ENCODE measurements at regions not wholly inside any gene's neighbourhood (a gene's known extent, or its start where the extent isn't known, plus 50 kb on each side); places are given as distances from the start of the nearest gene placed in this dataset.
"Not testable (repeated sequence)": the region's sequence is repeated elsewhere in the genome, so short reads cannot be mapped to it uniquely, and the experiment has no call there.

GRCh38 chr6:147689398-147689797 lies 180.9 kb downstream of the SAMD5 start:
- Mint-ChIP-seq H3K27me3 (peaks cover 3% of the 10 kb centered on the region), H3K4me1 (no peaks in the 10 kb centered on the region), H3K9me3 (no peaks in the 10 kb centered on the region), H3K36me3 (ENCODE audit: low read depth) (no peaks in the 10 kb centered on the region), H3K4me3 (no peak overlapping the region), H3K27ac (no peak overlapping the region)
- no peak for ATAC-seq (replicated peaks)

DNA sequence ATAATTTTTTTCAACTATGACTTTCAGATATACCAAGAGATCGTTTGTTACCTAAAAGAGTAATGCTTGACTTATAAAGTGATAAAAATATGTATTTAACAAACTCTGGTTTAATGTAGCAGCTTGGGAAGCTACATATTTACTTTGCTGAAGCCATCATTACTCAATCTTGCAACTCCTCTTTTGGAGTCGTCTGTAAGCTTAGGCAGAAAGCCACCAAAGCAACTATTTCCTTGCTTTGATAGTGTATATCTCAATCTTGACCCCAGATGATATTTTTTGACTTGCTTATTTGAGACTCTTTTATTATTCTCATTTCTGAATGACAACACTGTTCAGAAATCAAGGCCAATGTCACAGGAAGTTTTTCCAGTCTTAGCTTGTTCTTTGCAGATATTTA lies 183.0 kb downstream of the SAMD5 start:
- H3K4me3 Mint-ChIP-seq, result no peak overlapping the region
- H3K27ac Mint-ChIP-seq, result no peak overlapping the region
- H3K4me1 Mint-ChIP-seq, result no peaks in the 10 kb centered on the region
- no peaks in the 10 kb centered on the region for H3K9me3 Mint-ChIP-seq
- H3K27me3 Mint-ChIP-seq, result peaks cover 3% of the 10 kb centered on the region
- no peak for ATAC-seq (replicated peaks)
- H3K36me3 Mint-ChIP-seq (ENCODE audit: low read depth), result no peaks in the 10 kb centered on the region

GRCh38 chr6:147693181-147693580 lies 184.7 kb downstream of the SAMD5 start:
- Mint-ChIP-seq H3K4me1 (no peaks in the 10 kb centered on the region), H3K36me3 (ENCODE audit: low read depth) (no peaks in the 10 kb centered on the region), H3K27me3 (peaks cover 3% of the 10 kb centered on the region), H3K9me3 (no peaks in the 10 kb centered on the region), H3K4me3 (no peak overlapping the region), H3K27ac (no peak overlapping the region)
- ATAC-seq (replicated peaks), result no peak

- H3K27me3 Mint-ChIP-seq; H3K4me3 Mint-ChIP-seq; H3K4me1 Mint-ChIP-seq; H3K27ac Mint-ChIP-seq; ATAC-seq (replicated peaks); H3K9me3 Mint-ChIP-seq; H3K36me3 Mint-ChIP-seq (ENCODE audit: low read depth): not testable (repeated sequence)
Measured at GRCh38 chr6:147694556-147694955, 186.1 kb downstream of the SAMD5 start.

DNA sequence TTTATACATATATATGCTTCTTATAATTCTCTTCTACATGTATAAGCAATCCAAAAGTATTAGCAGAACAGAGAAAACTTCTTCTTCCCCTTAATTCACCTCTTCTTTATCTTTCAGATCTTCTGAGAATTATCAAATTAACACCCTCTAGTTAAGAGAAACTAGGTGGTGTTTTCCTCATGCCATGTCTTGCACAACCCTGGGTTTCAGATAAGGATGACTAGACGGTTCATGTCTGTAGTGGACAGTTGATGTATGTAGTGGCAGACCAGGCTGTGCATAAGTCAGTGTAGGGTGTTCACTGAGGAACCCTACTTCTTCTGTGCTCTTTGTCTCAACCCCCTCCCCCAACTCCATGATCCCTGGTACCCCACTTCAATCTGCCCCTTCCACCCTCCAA lies 187.3 kb downstream of the SAMD5 start:
- H3K4me1 Mint-ChIP-seq, result no peaks in the 10 kb centered on the region
- H3K27ac Mint-ChIP-seq, result no peak overlapping the region
- H3K27me3 Mint-ChIP-seq, result peaks cover 8% of the 10 kb centered on the region
- no peaks in the 10 kb centered on the region for H3K36me3 Mint-ChIP-seq (ENCODE audit: low read depth)
- no peak overlapping the region for H3K4me3 Mint-ChIP-seq
- ATAC-seq (replicated peaks), result no peak
- no peaks in the 10 kb centered on the region for H3K9me3 Mint-ChIP-seq

DNA sequence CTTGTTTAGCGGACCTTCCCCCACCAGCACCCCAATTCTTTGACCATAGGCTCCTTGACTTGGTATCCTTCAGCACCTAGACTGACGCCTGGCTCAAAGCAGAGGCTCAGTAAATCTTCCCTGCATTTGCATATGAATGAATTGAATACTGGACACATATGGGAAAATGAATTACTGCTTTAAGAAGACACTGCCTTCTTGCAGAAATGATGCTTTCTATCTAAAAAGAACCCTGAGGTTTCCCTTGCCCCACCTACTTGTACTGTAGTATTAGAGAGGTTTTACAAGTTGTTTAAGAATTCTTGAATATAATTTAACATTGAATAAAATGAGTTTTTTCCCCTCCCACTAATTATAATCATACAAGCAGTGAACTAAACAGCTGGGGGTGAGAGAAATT lies 190.7 kb downstream of the SAMD5 start:
- no peak overlapping the region for H3K4me3 Mint-ChIP-seq
- no peaks in the 10 kb centered on the region for H3K36me3 Mint-ChIP-seq (ENCODE audit: low read depth)
- no peak overlapping the region for H3K27ac Mint-ChIP-seq
- ATAC-seq (replicated peaks), result no peak
- no peaks in the 10 kb centered on the region for H3K9me3 Mint-ChIP-seq
- H3K27me3 Mint-ChIP-seq, result peaks cover 5% of the 10 kb centered on the region
- no peaks in the 10 kb centered on the region for H3K4me1 Mint-ChIP-seq

DNA sequence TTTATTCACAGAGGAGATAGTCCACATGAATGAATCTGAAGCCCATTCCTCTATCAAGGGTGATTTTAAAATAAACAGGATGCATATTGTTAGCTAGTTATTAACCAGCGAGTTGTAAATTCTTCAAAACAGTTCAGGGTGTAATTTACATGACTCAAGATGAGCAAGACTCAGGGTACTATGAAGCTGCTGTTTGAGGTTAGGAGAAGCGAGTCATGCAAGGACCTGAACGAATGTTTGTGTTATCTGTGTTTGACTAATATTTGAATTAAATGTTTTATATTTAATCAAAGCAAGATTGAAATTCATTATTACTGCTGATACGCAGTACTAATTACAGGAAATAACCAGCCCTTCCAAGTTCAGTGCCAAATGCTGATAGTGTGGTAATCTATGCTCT lies 191.1 kb downstream of the SAMD5 start:
- H3K36me3 Mint-ChIP-seq (ENCODE audit: low read depth), result no peaks in the 10 kb centered on the region
- H3K4me1 Mint-ChIP-seq, result no peaks in the 10 kb centered on the region
- H3K27me3 Mint-ChIP-seq, result peaks cover 5% of the 10 kb centered on the region
- H3K4me3 Mint-ChIP-seq, result no peak overlapping the region
- no peak overlapping the region for H3K27ac Mint-ChIP-seq
- no peaks in the 10 kb centered on the region for H3K9me3 Mint-ChIP-seq
- no peak for ATAC-seq (replicated peaks)

DNA sequence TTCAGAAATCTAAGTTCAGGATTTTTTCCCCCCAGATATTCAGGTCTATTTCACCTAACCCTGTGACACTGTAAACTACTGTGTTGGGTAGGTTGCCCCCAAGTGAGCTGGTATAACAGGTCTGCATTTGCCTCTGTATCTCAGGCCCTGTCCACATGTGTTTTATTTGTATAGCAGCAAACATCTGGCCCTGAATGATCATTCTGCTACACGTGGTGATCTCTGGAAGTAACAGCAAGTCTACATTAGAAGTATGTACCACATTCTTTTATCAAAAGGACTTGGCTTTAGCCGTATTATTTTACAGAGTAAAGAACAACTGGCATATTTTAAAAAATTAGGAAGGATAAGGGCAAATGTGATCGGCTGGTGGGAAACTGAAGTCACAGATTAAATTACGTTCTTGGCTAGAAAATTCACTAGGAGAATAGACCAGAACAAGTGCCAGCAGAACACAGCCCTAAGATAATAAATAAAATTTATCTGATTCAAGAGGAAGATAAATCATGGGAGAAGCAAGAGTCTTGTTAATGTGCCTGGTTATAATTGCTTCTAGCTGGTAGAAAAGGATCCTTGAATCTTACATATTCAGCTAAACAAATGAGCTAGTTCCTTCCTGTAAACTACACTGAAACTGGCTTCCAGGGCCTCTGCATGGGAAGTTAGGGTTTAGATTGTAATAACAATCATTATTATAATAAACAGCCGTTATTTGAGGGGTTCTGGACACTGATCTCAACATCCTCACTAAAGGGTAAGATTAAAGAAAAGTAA lies 192.1 kb downstream of the SAMD5 start:
- Mint-ChIP-seq H3K27me3 (peaks cover 5% of the 10 kb centered on the region), H3K9me3 (no peaks in the 10 kb centered on the region), H3K27ac (no peak overlapping the region), H3K4me3 (no peak overlapping the region), H3K4me1 (no peaks in the 10 kb centered on the region), H3K36me3 (ENCODE audit: low read depth) (no peaks in the 10 kb centered on the region)
- ATAC-seq (replicated peaks), result no peak

DNA sequence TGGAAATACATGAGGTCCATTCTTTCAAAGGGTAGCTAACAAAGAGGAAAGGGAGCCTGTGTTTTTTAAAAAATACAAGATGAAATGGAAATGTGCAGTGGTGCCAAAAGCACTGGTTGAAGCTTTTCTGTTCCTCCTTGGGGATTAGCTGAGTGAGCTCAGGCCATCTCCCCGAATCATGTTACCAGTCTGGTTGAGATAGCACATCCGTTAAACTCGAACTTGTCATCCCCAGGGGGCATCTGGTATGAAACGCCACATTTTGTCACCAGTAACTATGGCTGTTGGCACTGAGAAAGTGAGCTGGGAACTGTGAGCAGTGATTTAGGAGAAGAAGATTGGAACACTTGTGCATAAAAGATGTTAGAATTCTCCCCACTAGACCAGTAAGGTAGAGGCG lies 196.2 kb downstream of the SAMD5 start:
- Mint-ChIP-seq H3K9me3 (no peaks in the 10 kb centered on the region), H3K36me3 (ENCODE audit: low read depth) (no peaks in the 10 kb centered on the region), H3K4me1 (no peaks in the 10 kb centered on the region), H3K27ac (no peak overlapping the region), H3K27me3 (no peaks in the 10 kb centered on the region), H3K4me3 (no peak overlapping the region)
- ATAC-seq (replicated peaks), result no peak

DNA sequence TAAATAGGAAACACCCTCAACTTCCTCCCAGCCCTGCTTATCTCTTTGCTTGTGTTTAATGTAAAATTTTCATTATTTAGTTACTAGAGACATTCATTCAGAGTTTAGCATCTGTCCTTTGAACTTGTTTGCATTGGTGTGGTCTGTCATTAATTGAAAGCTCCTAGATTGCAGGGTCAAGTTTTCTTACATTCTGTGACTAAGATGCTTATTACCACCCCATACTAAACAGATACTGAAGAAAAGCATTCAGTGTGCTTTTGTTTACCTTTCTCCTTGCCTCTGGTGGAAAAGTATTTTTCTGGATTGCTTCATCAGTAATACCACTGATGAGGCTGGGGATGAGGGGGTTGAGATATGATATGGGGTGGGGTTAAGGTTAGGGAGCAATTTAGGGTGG lies 199.0 kb downstream of the SAMD5 start:
- no peaks in the 10 kb centered on the region for H3K36me3 Mint-ChIP-seq (ENCODE audit: low read depth)
- H3K4me1 Mint-ChIP-seq, result no peaks in the 10 kb centered on the region
- no peaks in the 10 kb centered on the region for H3K9me3 Mint-ChIP-seq
- no peaks in the 10 kb centered on the region for H3K27me3 Mint-ChIP-seq
- ATAC-seq (replicated peaks), result no peak
- no peak overlapping the region for H3K27ac Mint-ChIP-seq
- no peak overlapping the region for H3K4me3 Mint-ChIP-seq

- no peaks in the 10 kb centered on the region for H3K4me1 Mint-ChIP-seq
- H3K9me3 Mint-ChIP-seq, result no peaks in the 10 kb centered on the region
- no peaks in the 10 kb centered on the region for H3K27me3 Mint-ChIP-seq
- H3K36me3 Mint-ChIP-seq (ENCODE audit: low read depth), result no peaks in the 10 kb centered on the region
- no peak for ATAC-seq (replicated peaks)
- H3K4me3 Mint-ChIP-seq, result no peak overlapping the region
- H3K27ac Mint-ChIP-seq, result no peak overlapping the region
Measured at GRCh38 chr6:147708170-147708569, 199.7 kb downstream of the SAMD5 start.

- Mint-ChIP-seq H3K27me3 (no peaks in the 10 kb centered on the region), H3K9me3 (no peaks in the 10 kb centered on the region), H3K27ac (no peak overlapping the region), H3K4me3 (no peak overlapping the region), H3K36me3 (ENCODE audit: low read depth) (no peaks in the 10 kb centered on the region), H3K4me1 (no peaks in the 10 kb centered on the region)
- ATAC-seq (replicated peaks), result no peak
Measured at GRCh38 chr6:147709396-147710272, 201.1 kb downstream of the SAMD5 start.

GRCh38 chr6:147710890-147711289 lies 202.4 kb downstream of the SAMD5 start:
- Mint-ChIP-seq H3K4me3 (no peak overlapping the region), H3K4me1 (no peaks in the 10 kb centered on the region), H3K36me3 (ENCODE audit: low read depth) (no peaks in the 10 kb centered on the region), H3K9me3 (no peaks in the 10 kb centered on the region), H3K27ac (no peak overlapping the region), H3K27me3 (no peaks in the 10 kb centered on the region)
- no peak for ATAC-seq (replicated peaks)

DNA sequence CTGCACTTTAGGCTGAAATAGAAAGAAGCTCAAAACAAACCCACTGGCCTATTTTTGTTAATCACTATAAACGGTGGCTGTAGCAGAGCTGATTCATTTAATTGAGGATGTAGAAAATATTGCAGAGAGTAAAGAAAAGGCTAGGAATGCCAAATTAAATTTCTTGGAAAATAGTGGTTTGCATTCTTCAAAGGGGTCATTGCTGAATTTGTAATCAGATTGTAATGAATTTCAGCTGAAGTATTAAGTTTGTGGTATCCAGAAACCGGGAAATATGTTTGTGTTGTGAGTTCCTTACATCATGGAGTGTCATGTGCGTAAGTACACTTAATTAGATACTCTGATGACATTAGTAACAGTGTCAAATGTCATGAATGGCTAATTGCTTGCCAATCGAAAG lies 203.0 kb downstream of the SAMD5 start:
- Mint-ChIP-seq H3K27ac (no peak overlapping the region), H3K4me3 (no peak overlapping the region), H3K9me3 (no peaks in the 10 kb centered on the region), H3K4me1 (no peaks in the 10 kb centered on the region), H3K27me3 (no peaks in the 10 kb centered on the region), H3K36me3 (ENCODE audit: low read depth) (no peaks in the 10 kb centered on the region)
- no peak for ATAC-seq (replicated peaks)

DNA sequence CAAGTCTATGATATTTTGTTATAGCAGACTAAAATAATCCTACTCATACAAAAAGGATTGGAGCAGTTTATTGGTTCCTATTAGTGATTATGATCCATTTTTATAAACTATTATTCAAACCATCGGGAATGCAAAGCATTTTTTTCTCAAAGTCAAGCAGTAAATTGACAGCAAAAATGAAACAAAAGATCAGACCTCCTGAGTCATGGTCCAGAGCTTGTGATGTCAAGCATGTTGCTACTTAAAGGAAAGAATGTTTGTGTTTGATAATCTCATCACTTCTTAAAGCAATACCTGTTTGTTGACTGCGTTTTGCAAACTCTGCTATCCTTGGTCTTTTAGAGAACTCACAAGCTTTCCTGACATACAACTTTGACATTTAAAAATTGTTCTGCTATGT lies 204.4 kb downstream of the SAMD5 start:
- Mint-ChIP-seq H3K9me3 (no peaks in the 10 kb centered on the region), H3K36me3 (ENCODE audit: low read depth) (no peaks in the 10 kb centered on the region), H3K27me3 (no peaks in the 10 kb centered on the region), H3K4me3 (no peak overlapping the region), H3K4me1 (no peaks in the 10 kb centered on the region), H3K27ac (no peak overlapping the region)
- no peak for ATAC-seq (replicated peaks)

All from activated T-helper 17 cell treated with anti-CD3 and anti-CD28 coated beads, Interleukin-2, amount 50 U/mL, for 72 hours (primary cell).